B cell (primary cell): ENCODE measurements at regions not wholly inside any gene's neighbourhood (a gene's known extent, or its start where the extent isn't known, plus 50 kb on each side); places are given as distances from the start of the nearest gene placed in this dataset.

Experiments
- CTCF ChIP-seq: fragments of 200-600 bp; IDR thresholded peaks from one replicate; pipeline ENCODE4 v1.8.0; 2022; ENCODE audit warnings: antibody characterized with exemption, mild to moderate bottlenecking
- EZH2 ChIP-seq: IDR thresholded peaks from 2 replicates; pipeline ENCODE4 v1.6.1; 2012; ENCODE audit warnings: borderline replicate concordance, low read depth, mild to moderate bottlenecking, moderate library complexity, low read length; ENCODE audit not compliant: insufficient read depth, poor library complexity, severe bottlenecking

GRCh38 chr3:144948711-144949110, 977.1 kb downstream of the DIPK2A start:
- TF ChIP-seq EZH2 (no peak), CTCF (no peak)
